T-helper 1 cell treated with Interleukin-12 subunit alpha and Interleukin-12 subunit beta and Interleukin-4 antibody, amounts not matched to agents 30 μg/mL and 1 μg/mL, for 36 hours (primary cell): ENCODE measurements at regions not wholly inside any gene's neighbourhood (a gene's known extent, or its start where the extent isn't known, plus 50 kb on each side); places are given as distances from the start of the nearest gene placed in this dataset.

ENCODE experiments used
- H3K27ac Mint-ChIP-seq: one replicate; pipeline ENCODE4 v1.8.0; 2021; ENCODE audit warnings: mild to moderate bottlenecking, mixed read lengths
- H3K27me3 Mint-ChIP-seq: one replicate; pipeline ENCODE4 v1.8.0; 2021; ENCODE audit warnings: low read depth, mixed read lengths
- H3K36me3 Mint-ChIP-seq: one replicate; pipeline ENCODE4 v1.8.0; 2021; ENCODE audit warnings: low read depth, mixed read lengths
- H3K4me1 Mint-ChIP-seq: one replicate; pipeline ENCODE4 v1.8.0; 2021; ENCODE audit warnings: low read depth, mixed read lengths
- H3K4me3 Mint-ChIP-seq: one replicate; pipeline ENCODE4 v1.8.0; 2021; ENCODE audit warnings: mild to moderate bottlenecking, moderate library complexity, mixed read lengths
- H3K9me3 Mint-ChIP-seq: one replicate; pipeline ENCODE4 v1.8.0; 2021; ENCODE audit warnings: mixed read lengths

GRCh38 chr4:45188501-45188900 is 462.1 kb upstream of the GNPDA2 start:
- Mint-ChIP-seq H3K36me3 (no peaks in the 10 kb centered on the region), H3K9me3 (no peaks in the 10 kb centered on the region), H3K27me3 (no peaks in the 10 kb centered on the region), H3K4me3 (no peak overlapping the region), H3K27ac (no peak overlapping the region), H3K4me1 (no peaks in the 10 kb centered on the region)

GRCh38 chr4:45186249-45186648 is 459.9 kb upstream of the GNPDA2 start:
- H3K27ac Mint-ChIP-seq: no peak overlapping the region
- H3K27me3 Mint-ChIP-seq: no peaks in the 10 kb centered on the region
- H3K4me1 Mint-ChIP-seq: no peaks in the 10 kb centered on the region
- H3K4me3 Mint-ChIP-seq: no peak overlapping the region
- no peaks in the 10 kb centered on the region for H3K36me3 Mint-ChIP-seq
- no peaks in the 10 kb centered on the region for H3K9me3 Mint-ChIP-seq

- H3K27me3 Mint-ChIP-seq: no peaks in the 10 kb centered on the region
These were observed 457.5 kb upstream of the GNPDA2 start for GRCh38 chr4:45183905-45184304.

GRCh38 chr4:45172636-45173035 is 446.3 kb upstream of the GNPDA2 start:
- Mint-ChIP-seq H3K36me3 (no peaks in the 10 kb centered on the region), H3K9me3 (peaks cover 28% of the 10 kb centered on the region), H3K27ac (no peak overlapping the region), H3K4me3 (no peak overlapping the region), H3K4me1 (no peaks in the 10 kb centered on the region), H3K27me3 (no peaks in the 10 kb centered on the region)

More at GRCh38 chr4:45183905-45184304, 457.5 kb upstream of the GNPDA2 start:
- H3K4me3 Mint-ChIP-seq: no peak overlapping the region
- no peaks in the 10 kb centered on the region for H3K36me3 Mint-ChIP-seq
- H3K4me1 Mint-ChIP-seq: no peaks in the 10 kb centered on the region
- no peaks in the 10 kb centered on the region for H3K9me3 Mint-ChIP-seq
- H3K27ac Mint-ChIP-seq: no peak overlapping the region

GRCh38 chr4:45160951-45161350 is 434.6 kb upstream of the GNPDA2 start:
- Mint-ChIP-seq H3K27me3 (no peaks in the 10 kb centered on the region), H3K36me3 (no peaks in the 10 kb centered on the region), H3K4me3 (no peak overlapping the region), H3K9me3 (peaks cover 9% of the 10 kb centered on the region), H3K27ac (no peak overlapping the region), H3K4me1 (no peaks in the 10 kb centered on the region)

- Mint-ChIP-seq H3K27me3 (no peaks in the 10 kb centered on the region), H3K9me3 (no peaks in the 10 kb centered on the region), H3K36me3 (no peaks in the 10 kb centered on the region), H3K27ac (no peak overlapping the region), H3K4me1 (no peaks in the 10 kb centered on the region), H3K4me3 (no peak overlapping the region)
These were observed 428.9 kb upstream of the GNPDA2 start for GRCh38 chr4:45155081-45155777.

GRCh38 chr4:45147866-45148265 is 421.5 kb upstream of the GNPDA2 start:
- H3K36me3 Mint-ChIP-seq: no peaks in the 10 kb centered on the region
- H3K4me3 Mint-ChIP-seq: no peak overlapping the region
- no peaks in the 10 kb centered on the region for H3K27me3 Mint-ChIP-seq
- no peaks in the 10 kb centered on the region for H3K4me1 Mint-ChIP-seq
- no peak overlapping the region for H3K27ac Mint-ChIP-seq
- H3K9me3 Mint-ChIP-seq: no peaks in the 10 kb centered on the region

- no peaks in the 10 kb centered on the region for H3K4me1 Mint-ChIP-seq
- H3K27me3 Mint-ChIP-seq: no peaks in the 10 kb centered on the region
- H3K4me3 Mint-ChIP-seq: no peak overlapping the region
- H3K27ac Mint-ChIP-seq: no peak overlapping the region
- peaks cover 7% of the 10 kb centered on the region for H3K9me3 Mint-ChIP-seq
- H3K36me3 Mint-ChIP-seq: no peaks in the 10 kb centered on the region
These were observed 404.7 kb upstream of the GNPDA2 start for GRCh38 chr4:45131020-45131419.

GRCh38 chr4:45122406-45122805 is 396.1 kb upstream of the GNPDA2 start:
- Mint-ChIP-seq H3K27ac (no peak overlapping the region), H3K4me1 (no peaks in the 10 kb centered on the region), H3K9me3 (no peaks in the 10 kb centered on the region), H3K36me3 (no peaks in the 10 kb centered on the region), H3K27me3 (no peaks in the 10 kb centered on the region), H3K4me3 (no peak overlapping the region)

- Mint-ChIP-seq H3K4me1 (no peaks in the 10 kb centered on the region), H3K27ac (no peak overlapping the region), H3K4me3 (no peak overlapping the region), H3K27me3 (no peaks in the 10 kb centered on the region), H3K9me3 (no peaks in the 10 kb centered on the region), H3K36me3 (no peaks in the 10 kb centered on the region)
These were observed 395.1 kb upstream of the GNPDA2 start for GRCh38 chr4:45121426-45121975.

- Mint-ChIP-seq H3K9me3 (no peaks in the 10 kb centered on the region), H3K27ac (peak overlapping the region; percentile 75), H3K4me3 (no peak overlapping the region)
These were observed 393.8 kb upstream of the GNPDA2 start for GRCh38 chr4:45120163-45120562.

GRCh38 chr4:45119376-45119775 is 393.0 kb upstream of the GNPDA2 start:
- Mint-ChIP-seq H3K27me3 (no peaks in the 10 kb centered on the region), H3K36me3 (no peaks in the 10 kb centered on the region), H3K4me3 (no peak overlapping the region), H3K27ac (no peak overlapping the region), H3K9me3 (no peaks in the 10 kb centered on the region), H3K4me1 (no peaks in the 10 kb centered on the region)

More at GRCh38 chr4:45120163-45120562, 393.8 kb upstream of the GNPDA2 start:
- Mint-ChIP-seq H3K4me1 (no peaks in the 10 kb centered on the region), H3K27me3 (no peaks in the 10 kb centered on the region), H3K36me3 (no peaks in the 10 kb centered on the region)

GRCh38 chr4:45102716-45103115 is 376.4 kb upstream of the GNPDA2 start:
- H3K4me1 Mint-ChIP-seq: no peaks in the 10 kb centered on the region
- H3K36me3 Mint-ChIP-seq: no peaks in the 10 kb centered on the region
- no peaks in the 10 kb centered on the region for H3K27me3 Mint-ChIP-seq
- H3K27ac Mint-ChIP-seq: no peak overlapping the region
- H3K9me3 Mint-ChIP-seq: peaks cover 9% of the 10 kb centered on the region
- H3K4me3 Mint-ChIP-seq: no peak overlapping the region

GRCh38 chr4:45100956-45101818 is 374.8 kb upstream of the GNPDA2 start:
- no peaks in the 10 kb centered on the region for H3K4me1 Mint-ChIP-seq
- H3K9me3 Mint-ChIP-seq: peaks cover 9% of the 10 kb centered on the region
- no peak overlapping the region for H3K4me3 Mint-ChIP-seq
- H3K27me3 Mint-ChIP-seq: no peaks in the 10 kb centered on the region
- H3K36me3 Mint-ChIP-seq: no peaks in the 10 kb centered on the region
- H3K27ac Mint-ChIP-seq: no peak overlapping the region

- Mint-ChIP-seq H3K36me3 (no peaks in the 10 kb centered on the region), H3K4me3 (no peak overlapping the region), H3K27ac (no peak overlapping the region), H3K27me3 (no peaks in the 10 kb centered on the region), H3K4me1 (no peaks in the 10 kb centered on the region), H3K9me3 (peaks cover 12% of the 10 kb centered on the region)
These were observed 373.1 kb upstream of the GNPDA2 start for GRCh38 chr4:45099471-45099870.
